ENCODE measurements at regions not wholly inside any gene's neighbourhood (a gene's known extent, or its start where the extent isn't known, plus 50 kb on each side); places are given as distances from the start of the nearest gene placed in this dataset.

DNA sequence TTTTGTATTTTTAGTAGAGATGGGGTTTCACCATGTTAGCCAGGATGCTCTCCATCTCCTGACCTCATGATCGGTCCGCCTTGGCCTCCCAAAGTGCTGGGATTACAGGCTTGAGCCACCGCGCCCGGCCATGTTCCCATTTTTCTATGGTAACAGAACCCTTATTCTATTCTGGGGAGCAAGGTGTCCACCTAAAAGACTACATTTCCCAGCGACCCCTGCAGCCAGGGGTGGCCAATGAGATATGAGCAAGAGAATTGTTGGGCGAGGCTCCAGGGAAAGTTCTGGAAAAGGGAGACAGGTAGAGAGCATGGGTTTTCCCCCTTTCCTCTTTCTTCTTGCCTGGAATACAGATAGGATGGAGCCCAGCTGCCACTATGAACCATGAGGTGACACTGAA lies 96.9 kb downstream of the LINGO1 start:
- H3K36me3 Mint-ChIP-seq (ENCODE audit: insufficient read depth in 1 of 3, low read depth in 3 of 3), result 0 out of 7 replicates have a peak, but pooled peaks cover 0 to 3% (median 0%) of the 10 kb centered on the region in 3 experiments
- Histone ChIP-seq H3K27ac (ENCODE audit: insufficient read length, low read depth, low read length) (no peak overlapping the region), H3K79me1 (ENCODE audit: insufficient read depth, low read depth, low read length, poor library complexity, severe bottlenecking) (no peaks in the 10 kb centered on the region), H3K9ac (ENCODE audit: extremely low read depth, insufficient read length, low read length) (no peak overlapping the region), H4K91ac (ENCODE audit: insufficient read length, low read depth, low read length) (no peak overlapping the region), H2AK5ac (ENCODE audit: insufficient read length, low read length) (no peak overlapping the region), H3K4me1 (ENCODE audit: insufficient read depth, low read length) (peaks cover 25% of the 10 kb centered on the region), H4K20me1 (ENCODE audit: control insufficient read depth, insufficient read depth, insufficient read length) (no peaks in the 10 kb centered on the region), H3K23ac (ENCODE audit: insufficient read length, low read depth, low read length) (no peak overlapping the region), H4K8ac (replicated peaks; ENCODE audit: insufficient read length, low read depth, low read length) (no peak overlapping the region), H3K14ac (ENCODE audit: insufficient read depth, low read length) (no peak overlapping the region), H3K18ac (ENCODE audit: insufficient read length, low read depth, low read length) (no peak overlapping the region), H3K9me3 (ENCODE audit: control insufficient read depth, low read depth, low read length) (no peaks in the 10 kb centered on the region), H2BK15ac (ENCODE audit: low read depth, low read length) (no peak overlapping the region), H4K5ac (ENCODE audit: insufficient read length, low read depth, low read length) (no peak overlapping the region), H2BK20ac (ENCODE audit: low read depth, low read length, poor library complexity, severe bottlenecking) (no peak overlapping the region), H3K79me2 (ENCODE audit: insufficient read depth, low read length) (no peaks in the 10 kb centered on the region), H3K56ac (ENCODE audit: insufficient read length, low read depth, low read length) (no peak overlapping the region), H2AFZ (ENCODE audit: low read length) (no peak overlapping the region), H2BK12ac (ENCODE audit: insufficient read length, low read depth, low read length) (no peak overlapping the region), H3T11ph (ENCODE audit: low read length) (no peak overlapping the region), H3K23me2 (ENCODE audit: insufficient read length, low read depth, low read length, poor library complexity, severe bottlenecking) (no peaks in the 10 kb centered on the region), H2BK5ac (ENCODE audit: insufficient read length, low read length) (no peak overlapping the region), H3K4me2 (ENCODE audit: insufficient read depth, insufficient read length, low read length) (no peak overlapping the region), H3K27me3 (ENCODE audit: insufficient read depth, low read length) (no peaks in the 10 kb centered on the region), H3K4ac (ENCODE audit: low read depth, low read length) (no peak overlapping the region), H2BK120ac (ENCODE audit: low read depth, low read length, poor library complexity, severe bottlenecking) (no peak overlapping the region)
- DNase-seq, result no peak
- H3K27ac Mint-ChIP-seq, result no peak overlapping the region
- no CpG with 5 or more reads among the region's 7 CpGs for WGBS (ENCODE audit: extremely low coverage, insufficient read length, low lambda C conversion rate)
- no peaks in the 10 kb centered on the region; a peak in 1 of 5 replicates for H3K9me3 Mint-ChIP-seq
- H3K4me1 Mint-ChIP-seq, result peaks cover 64 to 66% of the 10 kb centered on the region in 2 experiments
- TF ChIP-seq, protein P1, sequence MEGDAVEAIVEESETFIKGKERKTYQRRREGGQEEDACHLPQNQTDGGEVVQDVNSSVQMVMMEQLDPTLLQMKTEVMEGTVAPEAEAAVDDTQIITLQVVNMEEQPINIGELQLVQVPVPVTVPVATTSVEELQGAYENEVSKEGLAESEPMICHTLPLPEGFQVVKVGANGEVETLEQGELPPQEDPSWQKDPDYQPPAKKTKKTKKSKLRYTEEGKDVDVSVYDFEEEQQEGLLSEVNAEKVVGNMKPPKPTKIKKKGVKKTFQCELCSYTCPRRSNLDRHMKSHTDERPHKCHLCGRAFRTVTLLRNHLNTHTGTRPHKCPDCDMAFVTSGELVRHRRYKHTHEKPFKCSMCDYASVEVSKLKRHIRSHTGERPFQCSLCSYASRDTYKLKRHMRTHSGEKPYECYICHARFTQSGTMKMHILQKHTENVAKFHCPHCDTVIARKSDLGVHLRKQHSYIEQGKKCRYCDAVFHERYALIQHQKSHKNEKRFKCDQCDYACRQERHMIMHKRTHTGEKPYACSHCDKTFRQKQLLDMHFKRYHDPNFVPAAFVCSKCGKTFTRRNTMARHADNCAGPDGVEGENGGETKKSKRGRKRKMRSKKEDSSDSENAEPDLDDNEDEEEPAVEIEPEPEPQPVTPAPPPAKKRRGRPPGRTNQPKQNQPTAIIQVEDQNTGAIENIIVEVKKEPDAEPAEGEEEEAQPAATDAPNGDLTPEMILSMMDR (conservative IDR thresholded peaks at IDR 0.05), result no peak
- H3K27me3 Mint-ChIP-seq (ENCODE audit: low read depth), result peaks cover 14% of the 10 kb centered on the region
- H3K4me3 Mint-ChIP-seq, result no peak overlapping the region

All from H9 (cell line).